ENCODE measurements at regions not wholly inside any gene's neighbourhood (a gene's known extent, or its start where the extent isn't known, plus 50 kb on each side); places are given as distances from the start of the nearest gene placed in this dataset.

DNA sequence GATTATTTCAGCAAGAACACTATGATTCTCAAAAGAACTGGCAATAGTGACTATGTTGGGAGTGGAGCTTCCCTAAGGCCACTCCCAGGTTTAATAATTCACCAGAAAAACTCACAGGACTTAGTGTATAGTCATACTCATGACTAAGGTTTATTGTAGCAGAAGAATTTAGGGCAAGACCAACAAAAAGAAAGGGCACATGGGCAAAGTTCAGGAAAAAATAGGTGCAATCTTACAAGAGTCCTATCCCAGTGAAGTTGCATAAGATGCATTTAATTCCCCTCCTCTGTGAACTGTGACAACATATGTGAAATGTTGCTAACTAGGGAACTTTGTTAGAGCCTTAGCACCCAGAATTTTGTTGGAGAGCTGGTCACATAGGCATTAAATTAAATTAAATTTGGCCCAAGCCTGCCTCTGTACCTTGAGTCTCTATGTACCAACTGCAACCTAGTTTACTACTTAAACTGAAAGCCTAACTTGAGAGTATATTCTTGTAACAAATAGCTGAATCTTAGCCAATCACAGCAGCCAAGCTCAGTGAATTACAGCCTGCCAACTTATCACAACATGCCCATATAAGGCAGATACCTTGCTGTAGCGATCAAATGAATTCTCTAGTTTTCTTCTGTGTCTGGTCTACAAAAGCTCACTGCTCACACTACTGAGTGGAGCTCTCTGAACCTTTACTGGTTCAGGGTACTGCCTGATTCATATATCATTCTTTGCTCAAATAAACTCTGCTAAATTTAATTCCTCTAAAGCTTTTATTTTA, 386.2 kb upstream of the ARHGEF26 start:
- TF ChIP-seq POLR2A (IDR thresholded peaks at IDR 0.05) (no peak), EP300 (IDR thresholded peaks at IDR 0.05) (no peak), POLR2AphosphoS5 (IDR thresholded peaks at IDR 0.05) (no peak)
- TF ChIP-seq, protein P1, sequence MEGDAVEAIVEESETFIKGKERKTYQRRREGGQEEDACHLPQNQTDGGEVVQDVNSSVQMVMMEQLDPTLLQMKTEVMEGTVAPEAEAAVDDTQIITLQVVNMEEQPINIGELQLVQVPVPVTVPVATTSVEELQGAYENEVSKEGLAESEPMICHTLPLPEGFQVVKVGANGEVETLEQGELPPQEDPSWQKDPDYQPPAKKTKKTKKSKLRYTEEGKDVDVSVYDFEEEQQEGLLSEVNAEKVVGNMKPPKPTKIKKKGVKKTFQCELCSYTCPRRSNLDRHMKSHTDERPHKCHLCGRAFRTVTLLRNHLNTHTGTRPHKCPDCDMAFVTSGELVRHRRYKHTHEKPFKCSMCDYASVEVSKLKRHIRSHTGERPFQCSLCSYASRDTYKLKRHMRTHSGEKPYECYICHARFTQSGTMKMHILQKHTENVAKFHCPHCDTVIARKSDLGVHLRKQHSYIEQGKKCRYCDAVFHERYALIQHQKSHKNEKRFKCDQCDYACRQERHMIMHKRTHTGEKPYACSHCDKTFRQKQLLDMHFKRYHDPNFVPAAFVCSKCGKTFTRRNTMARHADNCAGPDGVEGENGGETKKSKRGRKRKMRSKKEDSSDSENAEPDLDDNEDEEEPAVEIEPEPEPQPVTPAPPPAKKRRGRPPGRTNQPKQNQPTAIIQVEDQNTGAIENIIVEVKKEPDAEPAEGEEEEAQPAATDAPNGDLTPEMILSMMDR (IDR thresholded peaks at IDR 0.05), result no peak

All from suprapubic skin (tissue), 4 donors.